Parathyroid adenoma (tissue), 2 donors: ENCODE measurements at regions not wholly inside any gene's neighbourhood (a gene's known extent, or its start where the extent isn't known, plus 50 kb on each side); places are given as distances from the start of the nearest gene placed in this dataset.
"Not testable (repeated sequence)": the region's sequence is repeated elsewhere in the genome, so short reads cannot be mapped to it uniquely, and the experiment has no call there.

Source experiments
- H2AFZ ChIP-seq: fragments of 300-600 bp; sonication (generic); one replicate; pipeline ENCODE4 v1.7.0; 2017; ENCODE audit warnings: antibody characterized with exemption, mild to moderate bottlenecking
- H3K27ac ChIP-seq: fragments of 300-600 bp; sonication (generic); one replicate; pipeline ENCODE4 v1.7.0; 2017
- H3K27me3 ChIP-seq: fragments of 300-600 bp; sonication (generic); one replicate; pipeline ENCODE4 v1.7.0; 2017; ENCODE audit warnings: low read length; ENCODE audit not compliant: control insufficient read depth, insufficient read depth
- H3K36me3 ChIP-seq: fragments of 300-600 bp; sonication (generic); one replicate; pipeline ENCODE4 v1.7.0; 2017; ENCODE audit warnings: low read length; ENCODE audit not compliant: control insufficient read depth, insufficient read depth
- H3K4me1 ChIP-seq: fragments of 300-600 bp; sonication (generic); one replicate; pipeline ENCODE4 v1.7.0; 2017; ENCODE audit warnings: control low read depth
- H3K4me2 ChIP-seq: fragments of 300-600 bp; sonication (generic); one replicate; pipeline ENCODE4 v1.7.0; 2017; ENCODE audit warnings: low read length
- H3K4me3 ChIP-seq: fragments of 300-600 bp; sonication (generic); one replicate; pipeline ENCODE4 v1.7.0; 2017; ENCODE audit warnings: low read depth, low read length
- H3K79me2 ChIP-seq: fragments of 300-600 bp; sonication (generic); one replicate; pipeline ENCODE4 v1.7.0; 2017; ENCODE audit warnings: control low read depth
- H3K9ac ChIP-seq: fragments of 300-600 bp; sonication (generic); one replicate; pipeline ENCODE4 v1.7.0; 2017; ENCODE audit warnings: mild to moderate bottlenecking
- H3K9me3 ChIP-seq: fragments of 300-600 bp; sonication (generic); one replicate; pipeline ENCODE4 v1.7.0; 2017; ENCODE audit warnings: low read length; ENCODE audit not compliant: control insufficient read depth
- CTCF ChIP-seq: fragments of 300-600 bp; sonication (generic); IDR thresholded peaks from one replicate; pipeline ENCODE4 v1.7.0; 2017; ENCODE audit warnings: antibody characterized with exemption, mild to moderate bottlenecking
- donor health status: primary hyperparathyroidism.

GRCh38 chr17:74139120-74139519, 64.4 kb upstream of the RPL38 start:
- no peak overlapping the region for H2AFZ ChIP-seq
- H3K27ac ChIP-seq = no peak overlapping the region

GRCh38 chr17:74140282-74140681, 63.2 kb upstream of the RPL38 start:
- Histone ChIP-seq H3K4me1 (no peaks in the 10 kb centered on the region), H2AFZ (no peak overlapping the region), H3K9me3 (no peaks in the 10 kb centered on the region), H3K4me2 (no peak overlapping the region), H3K36me3 (peaks cover 3% of the 10 kb centered on the region), H3K27ac (no peak overlapping the region), H3K4me3 (no peak overlapping the region), H3K27me3 (no peaks in the 10 kb centered on the region), H3K9ac (no peak overlapping the region), H3K79me2 (no peaks in the 10 kb centered on the region)
- no peak for TF ChIP-seq CTCF

More at GRCh38 chr17:74139120-74139519, 64.4 kb upstream of the RPL38 start:
- Histone ChIP-seq H3K4me2 (no peak overlapping the region), H3K4me3 (no peak overlapping the region), H3K4me1 (no peaks in the 10 kb centered on the region), H3K9ac (no peak overlapping the region), H3K27me3 (no peaks in the 10 kb centered on the region), H3K79me2 (no peaks in the 10 kb centered on the region), H3K36me3 (peaks cover 3% of the 10 kb centered on the region), H3K9me3 (no peaks in the 10 kb centered on the region)
- no peak for TF ChIP-seq CTCF

- Histone ChIP-seq H3K4me3 (no peak overlapping the region), H3K79me2 (no peaks in the 10 kb centered on the region), H2AFZ (no peak overlapping the region), H3K36me3 (peaks cover 3% of the 10 kb centered on the region), H3K27me3 (no peaks in the 10 kb centered on the region), H3K4me2 (no peak overlapping the region), H3K9ac (no peak overlapping the region), H3K27ac (no peak overlapping the region), H3K4me1 (no peaks in the 10 kb centered on the region), H3K9me3 (no peaks in the 10 kb centered on the region)
- no peak for TF ChIP-seq CTCF
These were observed 61.9 kb upstream of the RPL38 start for GRCh38 chr17:74141612-74142011.

GRCh38 chr17:74143318-74143717, 60.2 kb upstream of the RPL38 start:
- not testable (repeated sequence) for H3K27me3 ChIP-seq, H3K4me2 ChIP-seq, H3K9me3 ChIP-seq, H3K27ac ChIP-seq, H3K36me3 ChIP-seq, H3K4me1 ChIP-seq, H3K79me2 ChIP-seq, H3K9ac ChIP-seq, H2AFZ ChIP-seq, H3K4me3 ChIP-seq

- no peak overlapping the region for H3K9ac ChIP-seq
- no peaks in the 10 kb centered on the region for H3K27me3 ChIP-seq
- H2AFZ ChIP-seq = no peak overlapping the region
- no peak overlapping the region for H3K27ac ChIP-seq
- no peaks in the 10 kb centered on the region for H3K79me2 ChIP-seq
- no peaks in the 10 kb centered on the region for H3K4me1 ChIP-seq
- peaks cover 3% of the 10 kb centered on the region for H3K36me3 ChIP-seq
- no peaks in the 10 kb centered on the region for H3K9me3 ChIP-seq
- TF ChIP-seq CTCF = no peak
- no peak overlapping the region for H3K4me3 ChIP-seq
- no peak overlapping the region for H3K4me2 ChIP-seq
These were observed 57.7 kb upstream of the RPL38 start for GRCh38 chr17:74145756-74146155.
